Peyer's patch (tissue), 4 donors: ENCODE measurements at regions not wholly inside any gene's neighbourhood (a gene's known extent, or its start where the extent isn't known, plus 50 kb on each side); places are given as distances from the start of the nearest gene placed in this dataset.

ENCODE experiments used
- DNase-seq, 3 donors: peaks; one replicate each; pipeline ENCODE4 v3.0.0-alpha.2; 2017 to 2019
- H3K27ac ChIP-seq, 4 donors: fragments of 200-600 bp; sonication (generic); one replicate each; pipeline ENCODE4 v1.5.1; 2016 to 2019
- H3K27me3 ChIP-seq, 2 donors: fragments of 200-600 bp; sonication (generic); one replicate each; pipeline ENCODE4 v1.5.1; 2019
- H3K36me3 ChIP-seq, 3 donors: fragments of 200-600 bp; sonication (generic); one replicate each; pipeline ENCODE4 v1.5.1; 2016 to 2019
- H3K4me1 ChIP-seq, 4 donors: fragments of 200-600 bp; sonication (generic); one replicate each; pipeline ENCODE4 v1.5.1; 2016 to 2019
- H3K4me3 ChIP-seq, 4 donors: fragments of 200-600 bp; sonication (generic); 1 replicate in 3 of 4; 2 replicates in 1 of 4; pipeline ENCODE4 v1.5.1; 2016 to 2019; ENCODE audit warnings: mild to moderate bottlenecking in 1 of 4
- H3K9me3 ChIP-seq, 4 donors: fragments of 200-600 bp; sonication (generic); one replicate each; pipeline ENCODE4 v1.5.1; 2016 to 2019; ENCODE audit warnings: mild to moderate bottlenecking in 1 of 4
- POLR2A ChIP-seq, 2 donors: fragments of 450-650 bp; IDR thresholded peaks; one replicate each; pipeline ENCODE4 v1.5.1; 2017; ENCODE audit warnings: antibody characterized with exemption in 2 of 2, mild to moderate bottlenecking in 2 of 2, moderate library complexity in 2 of 2
- TF ChIP-seq, protein P1 (sequence below), 6 experiments: fragments of 450-650 bp in 4 of 6; fragments of 200-600 bp in 2 of 6; sonication (generic) in 1 of 6; IDR thresholded peaks; one replicate each; pipeline ENCODE4 v1.5.1; 2017 to 2019; ENCODE audit warnings: antibody characterized with exemption in 6 of 6, mild to moderate bottlenecking in 3 of 6, moderate library complexity in 1 of 6

DNA sequence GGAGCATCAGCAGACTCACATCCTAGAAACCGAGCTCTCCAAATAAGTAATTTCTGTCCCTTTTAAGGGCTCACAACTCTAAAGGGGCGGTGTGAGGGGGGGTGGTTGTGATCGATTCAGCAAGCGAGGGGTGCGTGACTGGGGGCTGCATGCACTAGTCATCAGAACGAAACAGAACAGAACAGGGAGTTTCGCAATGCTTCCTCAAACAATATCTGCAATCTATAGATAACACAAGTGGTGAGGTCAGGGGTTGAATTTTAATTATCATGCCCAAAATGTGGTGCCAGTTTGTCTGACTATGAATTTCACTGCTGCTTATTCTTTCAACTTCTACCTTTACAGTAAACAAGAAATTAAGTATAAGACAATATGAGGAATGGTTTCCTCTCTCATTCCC lies 1003.0 kb upstream of the NCAM2 start:
- Histone ChIP-seq H3K36me3 (no peaks in the 10 kb centered on the region), H3K27ac (no peak overlapping the region), H3K9me3 (peaks cover 0 to 4% (median 0%) of the 10 kb centered on the region in 4 donors), H3K4me1 (no peaks in the 10 kb centered on the region), H3K4me3 (no peak overlapping the region), H3K27me3 (no peaks in the 10 kb centered on the region)
- no peak for DNase-seq
- TF ChIP-seq POLR2A (IDR thresholded peaks at IDR 0.05) = no peak
- TF ChIP-seq, protein P1, sequence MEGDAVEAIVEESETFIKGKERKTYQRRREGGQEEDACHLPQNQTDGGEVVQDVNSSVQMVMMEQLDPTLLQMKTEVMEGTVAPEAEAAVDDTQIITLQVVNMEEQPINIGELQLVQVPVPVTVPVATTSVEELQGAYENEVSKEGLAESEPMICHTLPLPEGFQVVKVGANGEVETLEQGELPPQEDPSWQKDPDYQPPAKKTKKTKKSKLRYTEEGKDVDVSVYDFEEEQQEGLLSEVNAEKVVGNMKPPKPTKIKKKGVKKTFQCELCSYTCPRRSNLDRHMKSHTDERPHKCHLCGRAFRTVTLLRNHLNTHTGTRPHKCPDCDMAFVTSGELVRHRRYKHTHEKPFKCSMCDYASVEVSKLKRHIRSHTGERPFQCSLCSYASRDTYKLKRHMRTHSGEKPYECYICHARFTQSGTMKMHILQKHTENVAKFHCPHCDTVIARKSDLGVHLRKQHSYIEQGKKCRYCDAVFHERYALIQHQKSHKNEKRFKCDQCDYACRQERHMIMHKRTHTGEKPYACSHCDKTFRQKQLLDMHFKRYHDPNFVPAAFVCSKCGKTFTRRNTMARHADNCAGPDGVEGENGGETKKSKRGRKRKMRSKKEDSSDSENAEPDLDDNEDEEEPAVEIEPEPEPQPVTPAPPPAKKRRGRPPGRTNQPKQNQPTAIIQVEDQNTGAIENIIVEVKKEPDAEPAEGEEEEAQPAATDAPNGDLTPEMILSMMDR (IDR thresholded peaks at IDR 0.05) = no peak

DNA sequence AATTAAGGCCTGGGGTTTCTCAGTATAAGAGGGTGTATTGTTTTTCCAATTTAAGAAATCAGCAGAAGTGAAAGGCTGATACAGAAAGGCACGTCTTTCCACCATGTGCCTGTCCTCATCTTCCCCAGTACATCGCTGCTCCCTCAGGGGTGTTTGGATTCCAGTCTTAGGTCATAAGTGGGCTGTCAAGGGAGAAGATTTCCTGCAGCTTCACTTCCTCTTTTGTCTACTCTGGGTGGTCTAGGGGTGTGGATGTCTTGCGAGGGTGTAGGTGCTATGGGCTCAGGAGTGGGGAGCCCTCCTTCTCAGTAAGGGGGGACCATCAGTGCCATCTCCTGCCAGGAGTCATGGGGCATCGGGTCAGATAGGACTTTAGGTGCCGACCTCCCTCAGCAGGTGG lies 999.8 kb upstream of the NCAM2 start:
- no peak for TF ChIP-seq POLR2A (IDR thresholded peaks at IDR 0.05)
- TF ChIP-seq, protein P1 (IDR thresholded peaks at IDR 0.05) = no peak
- no peaks in the 10 kb centered on the region for H3K4me1 ChIP-seq

DNA sequence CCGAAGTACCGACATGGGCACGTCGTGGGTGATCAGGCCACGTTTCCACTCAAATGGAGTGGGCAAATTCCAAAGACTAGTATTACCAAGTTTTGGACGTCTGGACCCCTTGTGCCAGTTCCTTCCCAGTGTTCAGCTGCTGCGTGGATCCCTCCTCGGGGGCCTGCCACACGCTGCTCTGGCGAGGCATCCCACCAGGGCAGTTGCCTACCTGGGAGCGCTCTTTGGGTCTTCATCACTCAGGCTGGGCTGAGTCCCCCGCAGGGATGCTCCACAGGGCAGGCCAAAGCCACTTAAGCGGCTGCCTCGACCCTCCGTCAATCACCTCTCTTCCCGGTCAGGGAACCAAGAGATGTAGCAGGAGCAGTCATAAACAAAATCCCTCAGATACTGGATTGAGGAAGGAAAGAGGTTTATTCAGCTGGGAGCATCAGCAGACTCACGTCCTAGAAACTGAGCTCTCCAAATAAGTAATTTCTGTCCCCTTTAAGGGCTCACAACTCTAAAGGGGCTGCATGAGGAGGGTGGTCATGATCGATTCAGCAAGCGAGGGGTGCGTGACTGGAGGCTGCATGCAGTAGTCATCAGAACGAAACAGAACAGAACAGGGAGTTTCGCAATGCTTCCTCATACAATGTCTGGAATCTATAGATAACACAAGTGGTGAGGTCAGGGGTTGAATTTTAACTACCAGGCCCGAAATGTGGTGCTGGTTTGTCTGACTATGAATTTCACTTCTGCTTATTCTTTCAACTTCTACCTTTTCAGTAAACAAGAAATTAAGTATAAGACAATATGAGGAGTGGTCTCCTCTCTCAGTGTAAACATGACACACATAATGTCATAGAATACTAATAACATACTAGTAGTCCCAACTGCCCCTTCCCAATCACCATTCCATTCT lies 998.6 kb upstream of the NCAM2 start:
- no peak overlapping the region for H3K4me3 ChIP-seq

More for the DNA sequence above, 999.8 kb upstream of the NCAM2 start:
- no peak overlapping the region for H3K4me3 ChIP-seq
- no peaks in the 10 kb centered on the region for H3K36me3 ChIP-seq
- DNase-seq = no peak
- H3K9me3 ChIP-seq = peaks cover 0 to 4% (median 0%) of the 10 kb centered on the region in 4 donors
- no peaks in the 10 kb centered on the region for H3K27me3 ChIP-seq
- H3K27ac ChIP-seq = no peak overlapping the region

DNA sequence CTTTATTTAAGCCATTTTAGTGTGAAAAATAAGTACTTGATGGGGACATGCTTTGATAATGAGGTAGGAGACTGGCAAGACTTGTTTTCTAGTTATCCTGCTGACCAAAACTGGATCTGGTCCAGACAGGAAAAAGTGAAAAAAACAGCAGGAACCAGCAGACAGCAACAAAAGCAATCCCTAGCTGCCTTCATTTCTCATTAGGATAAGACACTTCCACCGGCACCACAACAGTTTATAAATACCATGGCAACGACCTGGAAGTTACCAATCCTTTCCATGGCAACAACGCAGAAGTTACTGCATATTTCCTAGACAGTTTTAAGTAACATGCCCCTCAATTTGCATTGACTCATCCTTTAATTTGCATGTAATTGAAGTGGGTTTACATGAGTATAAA lies 993.8 kb upstream of the NCAM2 start:
- H3K27ac ChIP-seq = no peak overlapping the region
- TF ChIP-seq, protein P1 (IDR thresholded peaks at IDR 0.05) = no peak
- no peak for TF ChIP-seq POLR2A (IDR thresholded peaks at IDR 0.05)
- no peak for DNase-seq

More for the DNA sequence above, 998.6 kb upstream of the NCAM2 start:
- H3K27me3 ChIP-seq = no peaks in the 10 kb centered on the region
- H3K9me3 ChIP-seq = peaks cover 0 to 4% (median 0%) of the 10 kb centered on the region in 4 donors
- DNase-seq = no peak
- no peak overlapping the region for H3K27ac ChIP-seq
- no peaks in the 10 kb centered on the region for H3K4me1 ChIP-seq
- H3K36me3 ChIP-seq = no peaks in the 10 kb centered on the region
- TF ChIP-seq POLR2A (IDR thresholded peaks at IDR 0.05) = no peak
- TF ChIP-seq, protein P1 (IDR thresholded peaks at IDR 0.05) = no peak

DNA sequence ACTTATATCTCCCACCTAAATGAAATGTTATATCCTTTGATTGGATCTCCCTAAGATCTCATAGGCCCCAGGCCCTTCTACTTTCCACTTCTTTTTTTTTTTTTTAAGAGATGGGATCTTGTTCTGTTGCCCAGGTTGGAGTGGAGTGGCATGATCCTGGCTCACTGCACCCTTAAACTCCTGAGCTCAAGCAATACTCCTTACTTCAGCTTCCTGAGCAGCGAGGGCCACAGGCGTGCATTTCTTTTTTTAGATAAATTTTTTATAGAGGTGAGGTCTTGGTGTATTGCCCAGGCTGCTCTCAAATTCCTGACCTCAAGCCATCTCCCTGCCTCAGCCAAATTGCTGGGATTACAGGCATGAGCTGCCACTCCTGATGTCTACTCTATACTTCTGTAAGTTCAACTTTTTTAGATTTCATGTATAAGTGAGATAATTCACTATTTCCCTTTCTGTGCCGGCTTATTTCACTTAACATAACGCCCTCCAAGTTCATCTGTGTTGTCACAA lies 987.5 kb upstream of the NCAM2 start:
- Histone ChIP-seq H3K27me3 (no peaks in the 10 kb centered on the region), H3K4me3 (no peak overlapping the region), H3K4me1 (no peaks in the 10 kb centered on the region), H3K27ac (no peak overlapping the region), H3K9me3 (no peaks in the 10 kb centered on the region), H3K36me3 (no peaks in the 10 kb centered on the region)
- no peak for TF ChIP-seq POLR2A (IDR thresholded peaks at IDR 0.05)
- TF ChIP-seq, protein P1 (IDR thresholded peaks at IDR 0.05) = no peak
- no peak for DNase-seq

More for the DNA sequence above, 993.8 kb upstream of the NCAM2 start:
- no peak overlapping the region for H3K4me3 ChIP-seq
- no peaks in the 10 kb centered on the region for H3K36me3 ChIP-seq
- no peaks in the 10 kb centered on the region for H3K9me3 ChIP-seq
- no peaks in the 10 kb centered on the region for H3K27me3 ChIP-seq
- H3K4me1 ChIP-seq = no peaks in the 10 kb centered on the region
